Osteocyte (in vitro differentiated cells): ENCODE measurements at regions not wholly inside any gene's neighbourhood (a gene's known extent, or its start where the extent isn't known, plus 50 kb on each side); places are given as distances from the start of the nearest gene placed in this dataset.

Experiments used
- DNase-seq: peaks from one replicate; pipeline ENCODE4 v3.0.0; 2021; ENCODE audit warnings: mixed read lengths; ENCODE audit not compliant: unreplicated experiment; ENCODE audit errors: extremely low spot score
- H3K27ac Mint-ChIP-seq: one replicate; pipeline ENCODE4 v1.8.0; 2021; ENCODE audit warnings: mild to moderate bottlenecking, mixed read lengths; ENCODE audit not compliant: unreplicated experiment
- H3K27me3 Mint-ChIP-seq: one replicate; pipeline ENCODE4 v1.8.0; 2021; ENCODE audit warnings: mixed read lengths; ENCODE audit not compliant: unreplicated experiment
- H3K36me3 Mint-ChIP-seq: one replicate; pipeline ENCODE4 v1.8.0; 2021; ENCODE audit warnings: mixed read lengths; ENCODE audit not compliant: unreplicated experiment
- H3K4me1 Mint-ChIP-seq: one replicate; pipeline ENCODE4 v1.8.0; 2021; ENCODE audit warnings: mixed read lengths; ENCODE audit not compliant: unreplicated experiment
- H3K4me3 Mint-ChIP-seq: one replicate; pipeline ENCODE4 v1.8.0; 2021; ENCODE audit warnings: mild to moderate bottlenecking, moderate library complexity, mixed read lengths; ENCODE audit not compliant: unreplicated experiment
- H3K9me3 Mint-ChIP-seq: one replicate; pipeline ENCODE4 v1.8.0; 2021; ENCODE audit warnings: mixed read lengths; ENCODE audit not compliant: unreplicated experiment
- CTCF ChIP-seq: fragments of 200-600 bp; sonication (generic); IDR thresholded peaks from 2 replicates; pipeline ENCODE4 v1.5.0; 2021; ENCODE audit warnings: antibody characterized with exemption, mild to moderate bottlenecking, moderate library complexity

GRCh38 chr18:2306606-2307005 is 264.7 kb downstream of the METTL4 start:
- no peak for DNase-seq
- TF ChIP-seq CTCF, result no peak
- peaks cover 24% of the 10 kb centered on the region for H3K27me3 Mint-ChIP-seq
- H3K27ac Mint-ChIP-seq, result no peak overlapping the region
- peaks cover 23% of the 10 kb centered on the region for H3K4me1 Mint-ChIP-seq
- no peaks in the 10 kb centered on the region for H3K36me3 Mint-ChIP-seq
- H3K9me3 Mint-ChIP-seq, result no peaks in the 10 kb centered on the region
- no peak overlapping the region for H3K4me3 Mint-ChIP-seq

- H3K27me3 Mint-ChIP-seq, result peaks cover 45% of the 10 kb centered on the region
- DNase-seq, result no peak
Observed at GRCh38 chr18:2310886-2311285, 260.4 kb downstream of the METTL4 start.

GRCh38 chr18:2312440-2312839 is 258.9 kb downstream of the METTL4 start:
- H3K9me3 Mint-ChIP-seq, result no peaks in the 10 kb centered on the region
- TF ChIP-seq CTCF, result no peak

More at GRCh38 chr18:2310886-2311285, 260.4 kb downstream of the METTL4 start:
- H3K4me3 Mint-ChIP-seq, result no peak overlapping the region
- no peak overlapping the region for H3K27ac Mint-ChIP-seq
- H3K4me1 Mint-ChIP-seq, result no peaks in the 10 kb centered on the region
- no peak for TF ChIP-seq CTCF
- no peaks in the 10 kb centered on the region for H3K36me3 Mint-ChIP-seq
- no peaks in the 10 kb centered on the region for H3K9me3 Mint-ChIP-seq

GRCh38 chr18:2313332-2313731 is 258.0 kb downstream of the METTL4 start:
- DNase-seq, result no peak
- H3K4me3 Mint-ChIP-seq, result no peak overlapping the region
- no peak for TF ChIP-seq CTCF
- H3K9me3 Mint-ChIP-seq, result no peaks in the 10 kb centered on the region
- no peak overlapping the region for H3K27ac Mint-ChIP-seq
- H3K27me3 Mint-ChIP-seq, result peaks cover 40% of the 10 kb centered on the region
- no peaks in the 10 kb centered on the region for H3K36me3 Mint-ChIP-seq
- no peaks in the 10 kb centered on the region for H3K4me1 Mint-ChIP-seq

More at GRCh38 chr18:2312440-2312839, 258.9 kb downstream of the METTL4 start:
- peaks cover 43% of the 10 kb centered on the region for H3K27me3 Mint-ChIP-seq
- no peaks in the 10 kb centered on the region for H3K36me3 Mint-ChIP-seq
- no peak overlapping the region for H3K4me3 Mint-ChIP-seq
- DNase-seq, result no peak
- H3K4me1 Mint-ChIP-seq, result no peaks in the 10 kb centered on the region
- no peak overlapping the region for H3K27ac Mint-ChIP-seq

- H3K27me3 Mint-ChIP-seq, result peaks cover 30% of the 10 kb centered on the region
- no peak overlapping the region for H3K4me3 Mint-ChIP-seq
- TF ChIP-seq CTCF, result no peak
- peaks cover 7% of the 10 kb centered on the region for H3K9me3 Mint-ChIP-seq
- no peaks in the 10 kb centered on the region for H3K36me3 Mint-ChIP-seq
- no peaks in the 10 kb centered on the region for H3K4me1 Mint-ChIP-seq
- DNase-seq, result no peak
- H3K27ac Mint-ChIP-seq, result no peak overlapping the region
Observed at GRCh38 chr18:2316082-2316750, 255.1 kb downstream of the METTL4 start.
